ENCODE measurements at regions not wholly inside any gene's neighbourhood (a gene's known extent, or its start where the extent isn't known, plus 50 kb on each side); places are given as distances from the start of the nearest gene placed in this dataset.

DNA sequence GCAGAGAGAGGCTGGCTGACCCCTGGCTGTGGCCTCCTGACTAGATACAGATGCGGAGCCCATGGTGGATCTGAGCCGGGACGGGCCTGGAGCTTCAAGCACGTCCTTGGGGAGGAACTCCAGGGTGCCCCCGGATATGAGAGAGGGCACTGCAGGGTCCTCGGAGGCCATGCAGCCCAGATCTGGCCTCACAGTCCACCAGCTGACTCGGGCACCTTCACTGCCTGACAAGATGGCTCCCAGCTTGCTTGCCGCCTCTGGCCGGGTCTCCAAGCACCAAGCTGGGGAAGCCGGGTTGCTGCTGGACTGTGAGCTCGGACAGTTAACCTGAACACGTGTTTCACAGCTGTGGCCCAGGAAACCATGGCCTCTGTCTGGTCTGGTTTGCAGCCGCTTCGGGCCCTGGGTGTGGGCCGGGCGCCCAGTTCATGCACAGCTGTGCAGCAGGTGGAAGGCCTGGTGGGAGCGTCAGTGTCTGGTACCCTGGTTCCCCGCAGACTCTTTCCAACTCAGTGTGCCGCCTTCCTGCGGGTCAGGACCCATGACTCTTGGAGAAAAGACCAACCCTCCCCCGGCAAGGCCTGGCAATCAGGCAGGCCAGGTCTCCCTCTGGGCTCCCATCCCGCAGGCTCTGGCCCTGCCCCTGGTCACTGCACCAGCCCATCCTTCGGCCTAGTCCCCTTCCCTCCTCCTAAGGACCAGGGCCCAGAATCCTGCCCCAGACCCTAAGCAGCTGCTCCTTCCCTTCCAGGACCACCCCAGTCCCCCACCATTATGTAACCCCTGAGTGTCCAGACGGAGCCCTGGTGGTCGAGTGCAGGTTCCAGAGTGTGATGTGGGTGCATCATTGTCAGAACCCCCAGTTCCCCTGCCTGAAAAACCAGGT, 74.6 kb upstream of the OTOS start (continued):
- TF ChIP-seq, protein P1, sequence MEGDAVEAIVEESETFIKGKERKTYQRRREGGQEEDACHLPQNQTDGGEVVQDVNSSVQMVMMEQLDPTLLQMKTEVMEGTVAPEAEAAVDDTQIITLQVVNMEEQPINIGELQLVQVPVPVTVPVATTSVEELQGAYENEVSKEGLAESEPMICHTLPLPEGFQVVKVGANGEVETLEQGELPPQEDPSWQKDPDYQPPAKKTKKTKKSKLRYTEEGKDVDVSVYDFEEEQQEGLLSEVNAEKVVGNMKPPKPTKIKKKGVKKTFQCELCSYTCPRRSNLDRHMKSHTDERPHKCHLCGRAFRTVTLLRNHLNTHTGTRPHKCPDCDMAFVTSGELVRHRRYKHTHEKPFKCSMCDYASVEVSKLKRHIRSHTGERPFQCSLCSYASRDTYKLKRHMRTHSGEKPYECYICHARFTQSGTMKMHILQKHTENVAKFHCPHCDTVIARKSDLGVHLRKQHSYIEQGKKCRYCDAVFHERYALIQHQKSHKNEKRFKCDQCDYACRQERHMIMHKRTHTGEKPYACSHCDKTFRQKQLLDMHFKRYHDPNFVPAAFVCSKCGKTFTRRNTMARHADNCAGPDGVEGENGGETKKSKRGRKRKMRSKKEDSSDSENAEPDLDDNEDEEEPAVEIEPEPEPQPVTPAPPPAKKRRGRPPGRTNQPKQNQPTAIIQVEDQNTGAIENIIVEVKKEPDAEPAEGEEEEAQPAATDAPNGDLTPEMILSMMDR (IDR thresholded peaks at IDR 0.05): no peak
- TF ChIP-seq, protein P2, sequence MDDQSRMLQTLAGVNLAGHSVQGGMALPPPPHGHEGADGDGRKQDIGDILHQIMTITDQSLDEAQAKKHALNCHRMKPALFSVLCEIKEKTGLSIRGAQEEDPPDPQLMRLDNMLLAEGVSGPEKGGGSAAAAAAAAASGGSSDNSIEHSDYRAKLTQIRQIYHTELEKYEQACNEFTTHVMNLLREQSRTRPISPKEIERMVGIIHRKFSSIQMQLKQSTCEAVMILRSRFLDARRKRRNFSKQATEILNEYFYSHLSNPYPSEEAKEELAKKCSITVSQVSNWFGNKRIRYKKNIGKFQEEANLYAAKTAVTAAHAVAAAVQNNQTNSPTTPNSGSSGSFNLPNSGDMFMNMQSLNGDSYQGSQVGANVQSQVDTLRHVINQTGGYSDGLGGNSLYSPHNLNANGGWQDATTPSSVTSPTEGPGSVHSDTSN (IDR thresholded peaks at IDR 0.05): no peak
- TF ChIP-seq, protein P3, sequence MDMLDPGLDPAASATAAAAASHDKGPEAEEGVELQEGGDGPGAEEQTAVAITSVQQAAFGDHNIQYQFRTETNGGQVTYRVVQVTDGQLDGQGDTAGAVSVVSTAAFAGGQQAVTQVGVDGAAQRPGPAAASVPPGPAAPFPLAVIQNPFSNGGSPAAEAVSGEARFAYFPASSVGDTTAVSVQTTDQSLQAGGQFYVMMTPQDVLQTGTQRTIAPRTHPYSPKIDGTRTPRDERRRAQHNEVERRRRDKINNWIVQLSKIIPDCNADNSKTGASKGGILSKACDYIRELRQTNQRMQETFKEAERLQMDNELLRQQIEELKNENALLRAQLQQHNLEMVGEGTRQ (IDR thresholded peaks at IDR 0.05; ENCODE audit: borderline replicate concordance, low read depth, low read length): no peak

DNA sequence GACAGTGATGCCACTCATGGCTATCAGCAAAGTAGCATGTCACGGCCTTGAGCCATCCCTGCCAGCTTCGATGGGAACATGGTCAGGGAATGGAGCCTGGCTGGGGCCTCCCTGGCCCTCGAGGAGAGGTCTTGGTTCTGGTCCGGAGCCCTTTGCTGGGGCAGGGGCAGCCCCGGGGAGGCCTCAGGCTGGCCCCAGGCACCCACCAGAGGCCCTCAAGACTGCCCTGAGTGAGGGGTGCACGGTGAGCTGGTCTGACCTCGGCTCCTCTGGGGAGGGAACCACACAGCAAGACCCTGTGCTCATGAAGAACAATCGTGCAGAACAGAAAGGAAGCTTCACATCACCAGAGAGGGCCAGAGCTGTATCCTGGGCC, 75.2 kb upstream of the OTOS start:
- no peak overlapping the region for H3K9ac ChIP-seq
- no peaks in the 10 kb centered on the region for H3K36me3 ChIP-seq (replicated peaks in 1 of 2; ENCODE audit: control insufficient read depth in 1 of 2, insufficient read depth in 2 of 2, low read length in 1 of 2)
- CTCF ChIA-PET: interaction anchor here (1.1 to 2.8 kb wide), 5 partner anchors 9 to 223 kb away, joined by 3 to 9 read pairs (median 4); no protein-coding TSS in a partner anchor
- no peaks in the 10 kb centered on the region for H3K27me3 ChIP-seq (ENCODE audit: insufficient read depth)
- no peaks in the 10 kb centered on the region for H3K9me3 ChIP-seq
- DNase-seq: no peak
- H3K9me2 ChIP-seq: no peaks in the 10 kb centered on the region
- no peak overlapping the region for H2AFZ ChIP-seq (ENCODE audit: low read depth)
- POLR2A ChIA-PET: no interaction called here
- no peak overlapping the region for H3K4me3 ChIP-seq (ENCODE audit: low read depth in 2 of 2, low read length in 1 of 2)
- no peak overlapping the region for H3K4me2 ChIP-seq
- WGBS (ENCODE audit: low lambda C conversion rate): 80% methylated on average over 1 of the region's 8 CpGs
- no peaks in the 10 kb centered on the region for H3F3A ChIP-seq (replicated peaks; ENCODE audit: insufficient read depth)
- peaks cover 0 to 29% of the 10 kb centered on the region in 2 experiments; a peak in 1 of 4 replicates for H3K4me1 ChIP-seq (ENCODE audit: control insufficient read depth in 1 of 2, insufficient read depth in 2 of 2, low read depth in 1 of 2, low read length in 1 of 2)
- H3K79me2 ChIP-seq (ENCODE audit: insufficient read depth): no peaks in the 10 kb centered on the region
- no peaks in the 10 kb centered on the region for H4K20me1 ChIP-seq (ENCODE audit: insufficient read depth)
- no peak overlapping the region for H3K27ac ChIP-seq (ENCODE audit: low read depth in 2 of 2, low read length in 1 of 2)
- TF ChIP-seq, protein P4, sequence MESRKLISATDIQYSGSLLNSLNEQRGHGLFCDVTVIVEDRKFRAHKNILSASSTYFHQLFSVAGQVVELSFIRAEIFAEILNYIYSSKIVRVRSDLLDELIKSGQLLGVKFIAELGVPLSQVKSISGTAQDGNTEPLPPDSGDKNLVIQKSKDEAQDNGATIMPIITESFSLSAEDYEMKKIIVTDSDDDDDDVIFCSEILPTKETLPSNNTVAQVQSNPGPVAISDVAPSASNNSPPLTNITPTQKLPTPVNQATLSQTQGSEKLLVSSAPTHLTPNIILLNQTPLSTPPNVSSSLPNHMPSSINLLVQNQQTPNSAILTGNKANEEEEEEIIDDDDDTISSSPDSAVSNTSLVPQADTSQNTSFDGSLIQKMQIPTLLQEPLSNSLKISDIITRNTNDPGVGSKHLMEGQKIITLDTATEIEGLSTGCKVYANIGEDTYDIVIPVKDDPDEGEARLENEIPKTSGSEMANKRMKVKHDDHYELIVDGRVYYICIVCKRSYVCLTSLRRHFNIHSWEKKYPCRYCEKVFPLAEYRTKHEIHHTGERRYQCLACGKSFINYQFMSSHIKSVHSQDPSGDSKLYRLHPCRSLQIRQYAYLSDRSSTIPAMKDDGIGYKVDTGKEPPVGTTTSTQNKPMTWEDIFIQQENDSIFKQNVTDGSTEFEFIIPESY (IDR thresholded peaks at IDR 0.05; ENCODE audit: borderline replicate concordance, low read depth): no peak

DNA sequence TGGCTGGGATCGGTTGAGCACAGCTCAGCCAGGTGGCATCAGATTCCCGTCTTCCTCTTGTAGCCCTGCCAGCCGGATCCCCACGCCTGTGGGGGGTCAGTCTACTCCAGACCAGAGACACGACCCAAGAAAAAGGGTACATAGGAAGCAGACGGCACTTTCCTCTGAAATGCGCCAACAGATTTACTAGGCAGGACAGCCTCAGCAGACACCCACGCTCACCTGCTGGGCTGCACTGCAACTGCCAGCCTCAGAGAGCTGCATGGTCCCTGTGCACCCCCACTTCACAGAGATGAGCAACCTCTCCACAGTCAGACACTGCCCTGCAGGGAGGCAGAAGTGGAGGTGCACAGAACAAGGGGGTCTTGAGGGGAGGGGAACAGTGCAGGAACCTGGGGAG, 75.7 kb upstream of the OTOS start:
- CTCF ChIA-PET: interaction anchor here (2.8 kb wide), 1 partner anchor 66 kb away, joined by 9 read pairs; no protein-coding TSS in a partner anchor
- WGBS (ENCODE audit: low lambda C conversion rate): 55% methylated on average over 7 of the region's 8 CpGs
- TF ChIP-seq, protein P3 (IDR thresholded peaks at IDR 0.05; ENCODE audit: borderline replicate concordance, low read depth, low read length): no peak
- TF ChIP-seq, protein P5, sequence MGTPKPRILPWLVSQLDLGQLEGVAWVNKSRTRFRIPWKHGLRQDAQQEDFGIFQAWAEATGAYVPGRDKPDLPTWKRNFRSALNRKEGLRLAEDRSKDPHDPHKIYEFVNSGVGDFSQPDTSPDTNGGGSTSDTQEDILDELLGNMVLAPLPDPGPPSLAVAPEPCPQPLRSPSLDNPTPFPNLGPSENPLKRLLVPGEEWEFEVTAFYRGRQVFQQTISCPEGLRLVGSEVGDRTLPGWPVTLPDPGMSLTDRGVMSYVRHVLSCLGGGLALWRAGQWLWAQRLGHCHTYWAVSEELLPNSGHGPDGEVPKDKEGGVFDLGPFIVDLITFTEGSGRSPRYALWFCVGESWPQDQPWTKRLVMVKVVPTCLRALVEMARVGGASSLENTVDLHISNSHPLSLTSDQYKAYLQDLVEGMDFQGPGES (IDR thresholded peaks at IDR 0.05; ENCODE audit: low read depth, low read length): no peak
- TF ChIP-seq EZH2phosphoT487 (IDR thresholded peaks at IDR 0.05; ENCODE audit: borderline replicate concordance, low read depth) (no peak), TCF12 (IDR thresholded peaks at IDR 0.05) (no peak), FOSL2 (IDR thresholded peaks at IDR 0.05; ENCODE audit: borderline replicate concordance, low read depth) (no peak)
- TF ChIP-seq, protein P6, sequence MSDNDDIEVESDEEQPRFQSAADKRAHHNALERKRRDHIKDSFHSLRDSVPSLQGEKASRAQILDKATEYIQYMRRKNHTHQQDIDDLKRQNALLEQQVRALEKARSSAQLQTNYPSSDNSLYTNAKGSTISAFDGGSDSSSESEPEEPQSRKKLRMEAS (IDR thresholded peaks at IDR 0.05; ENCODE audit: low read depth): no peak

More for the DNA sequence above, 75.7 kb upstream of the OTOS start:
- Histone ChIP-seq H3K27ac (ENCODE audit: low read depth in 2 of 2, low read length in 1 of 2) (no peak overlapping the region), H3K27me3 (ENCODE audit: insufficient read depth) (no peaks in the 10 kb centered on the region), H3K9ac (no peak overlapping the region), H3K79me2 (ENCODE audit: insufficient read depth) (no peaks in the 10 kb centered on the region), H3F3A (replicated peaks; ENCODE audit: insufficient read depth) (no peaks in the 10 kb centered on the region), H3K4me1 (ENCODE audit: control insufficient read depth in 1 of 2, insufficient read depth in 2 of 2, low read depth in 1 of 2, low read length in 1 of 2) (peaks cover 0 to 29% of the 10 kb centered on the region in 2 experiments; a peak in 1 of 4 replicates), H3K4me3 (ENCODE audit: low read depth in 2 of 2, low read length in 1 of 2) (no peak overlapping the region), H3K4me2 (no peak overlapping the region), H4K20me1 (ENCODE audit: insufficient read depth) (no peaks in the 10 kb centered on the region), H2AFZ (ENCODE audit: low read depth) (no peak overlapping the region), H3K9me2 (no peaks in the 10 kb centered on the region), H3K36me3 (replicated peaks in 1 of 2; ENCODE audit: control insufficient read depth in 1 of 2, insufficient read depth in 2 of 2, low read length in 1 of 2) (no peaks in the 10 kb centered on the region), H3K9me3 (no peaks in the 10 kb centered on the region)
- POLR2A ChIA-PET: no interaction called here
- DNase-seq: no peak

Data from SK-N-SH (cell line).